HG02759 (cell line): ENCODE measurements at regions not wholly inside any gene's neighbourhood (a gene's known extent, or its start where the extent isn't known, plus 50 kb on each side); places are given as distances from the start of the nearest gene placed in this dataset.
"Not testable (repeated sequence)": the region's sequence is repeated elsewhere in the genome, so short reads cannot be mapped to it uniquely, and the experiment has no call there.

Experiments used
- ATAC-seq: cut with Tn5 transposase; IDR thresholded peaks from one replicate; pipeline ENCODE4 v1.9.1; 2021; ENCODE audit warnings: mild to moderate bottlenecking, moderate library complexity; ENCODE audit not compliant: unreplicated experiment

GRCh38 chr18:10135302-10135926 lies 221.6 kb downstream of the VAPA start:
- no peak for ATAC-seq

- ATAC-seq = no peak
Observed at GRCh38 chr18:10138719-10139118, 224.9 kb downstream of the VAPA start.

DNA sequence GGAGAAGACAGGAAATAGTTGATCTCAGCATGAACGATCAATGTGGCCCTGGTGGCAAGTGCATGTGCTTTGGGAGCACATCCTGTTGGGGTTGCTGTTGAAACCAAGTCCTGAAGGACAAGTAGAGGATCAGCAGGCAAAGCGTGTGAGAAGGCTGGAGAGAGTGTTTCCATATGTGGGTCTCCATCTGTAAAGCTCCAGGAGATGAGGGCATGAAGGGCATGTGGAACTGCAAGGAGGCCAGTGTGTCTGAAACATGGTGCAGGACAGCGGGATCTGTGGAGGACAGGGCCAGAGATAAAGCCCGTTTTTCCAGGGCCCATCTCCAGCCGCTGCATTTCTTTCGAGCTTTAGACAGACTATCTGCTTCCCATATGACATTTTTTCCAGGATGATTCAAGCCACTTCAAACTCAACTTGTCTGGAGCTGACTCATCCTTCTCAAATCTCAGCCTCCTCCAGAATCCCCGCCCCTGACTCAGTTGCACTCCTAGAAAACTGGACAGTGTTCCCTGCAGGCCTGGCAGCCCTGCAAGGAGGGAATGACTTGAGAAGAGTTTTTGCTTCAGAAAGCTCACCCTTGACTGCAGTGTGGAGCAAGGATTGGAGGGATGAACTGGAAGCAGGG lies 226.1 kb downstream of the VAPA start:
- no peak for ATAC-seq

DNA sequence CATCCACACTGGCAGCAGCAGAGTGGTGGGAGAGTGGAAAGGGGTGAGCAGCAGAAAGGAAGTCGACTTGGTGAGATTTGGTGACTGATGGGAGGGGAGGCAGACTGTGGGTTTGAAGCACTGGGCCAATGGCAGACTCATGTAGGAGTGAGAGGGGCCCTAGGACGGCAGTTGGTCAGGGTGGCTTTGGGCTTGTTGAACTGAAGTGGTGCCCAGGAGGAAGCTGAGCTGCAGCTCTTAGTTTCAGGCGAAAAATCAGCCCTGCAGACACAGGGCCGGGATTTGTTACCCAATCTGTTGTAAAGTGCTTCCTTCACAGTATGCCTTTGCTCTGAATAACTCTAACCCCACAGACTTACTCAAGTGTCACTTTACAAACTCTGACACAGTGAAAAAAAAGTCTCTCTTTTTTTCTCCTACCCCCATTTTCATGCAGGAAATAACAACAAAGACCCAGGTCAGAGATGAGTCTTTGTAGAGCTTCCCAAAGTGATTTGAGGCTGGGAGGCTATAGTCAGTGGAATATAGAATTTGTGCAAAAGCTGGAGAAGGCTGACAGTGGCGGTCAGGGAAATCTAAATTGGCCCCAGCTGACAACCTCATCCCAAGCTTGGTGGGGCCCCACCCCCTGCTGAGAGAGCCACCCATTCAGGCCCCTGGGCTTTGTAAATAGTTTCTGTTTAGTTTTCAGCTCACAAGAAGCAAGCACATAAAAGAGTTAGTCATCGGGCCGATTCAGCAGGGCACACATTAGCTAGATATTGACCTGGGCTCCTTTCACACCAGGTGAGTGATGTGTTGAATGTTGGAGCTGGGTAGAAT lies 226.9 kb downstream of the VAPA start:
- ATAC-seq = no peak

GRCh38 chr18:10141559-10141958 lies 227.7 kb downstream of the VAPA start:
- no peak for ATAC-seq

GRCh38 chr18:10142056-10142455 lies 228.2 kb downstream of the VAPA start:
- no peak for ATAC-seq

DNA sequence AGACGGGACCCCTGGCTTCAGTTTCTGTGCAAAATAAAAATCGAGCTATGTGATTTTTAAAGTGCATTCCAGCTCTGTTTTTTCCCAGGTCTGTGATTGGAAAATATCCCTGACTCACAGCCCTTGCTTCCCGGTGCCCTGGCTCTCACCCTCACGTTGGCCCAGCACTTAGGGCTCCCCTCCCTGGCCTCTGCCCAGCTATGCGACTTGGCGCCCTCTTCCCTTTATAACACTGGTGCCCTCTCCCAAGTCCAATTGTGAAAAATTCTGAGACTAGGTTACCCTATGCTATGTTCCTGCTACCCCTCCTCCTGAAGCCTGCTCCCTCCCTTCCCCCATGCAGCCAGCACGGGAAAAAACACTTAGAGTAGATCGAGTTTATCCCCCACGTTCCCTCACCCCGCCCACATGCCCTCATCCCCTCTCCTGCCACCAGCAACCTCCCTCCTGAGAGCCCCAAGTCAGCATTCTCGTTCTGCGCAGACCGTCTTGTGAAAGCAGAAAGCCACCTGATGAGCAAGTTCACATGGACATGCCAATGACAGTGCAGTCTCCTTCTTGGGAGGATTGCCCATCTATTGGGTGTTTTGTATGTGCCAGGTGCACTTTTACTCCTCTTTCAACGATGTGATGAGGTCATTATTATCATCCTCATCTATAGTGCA lies 228.8 kb downstream of the VAPA start:
- no peak for ATAC-seq

DNA sequence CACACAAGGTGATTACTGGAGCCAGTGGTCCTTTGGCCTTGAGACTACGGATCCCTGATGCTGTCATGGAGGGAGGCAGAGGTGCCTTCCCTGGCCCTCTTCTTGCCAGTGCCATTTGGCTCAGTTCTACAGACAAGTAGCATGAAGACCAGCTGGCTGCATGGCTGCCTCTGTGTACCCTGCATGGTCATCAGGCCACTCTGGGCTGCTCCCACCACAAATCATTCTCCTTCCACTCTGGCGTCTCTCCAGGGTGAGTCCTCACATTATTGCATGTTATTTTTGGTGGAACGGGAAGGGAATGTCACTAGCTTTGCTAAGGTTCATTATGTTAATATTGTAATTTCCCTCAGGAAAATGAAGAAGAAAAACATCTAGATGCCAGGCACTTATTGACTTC lies 229.8 kb downstream of the VAPA start:
- ATAC-seq = no peak

DNA sequence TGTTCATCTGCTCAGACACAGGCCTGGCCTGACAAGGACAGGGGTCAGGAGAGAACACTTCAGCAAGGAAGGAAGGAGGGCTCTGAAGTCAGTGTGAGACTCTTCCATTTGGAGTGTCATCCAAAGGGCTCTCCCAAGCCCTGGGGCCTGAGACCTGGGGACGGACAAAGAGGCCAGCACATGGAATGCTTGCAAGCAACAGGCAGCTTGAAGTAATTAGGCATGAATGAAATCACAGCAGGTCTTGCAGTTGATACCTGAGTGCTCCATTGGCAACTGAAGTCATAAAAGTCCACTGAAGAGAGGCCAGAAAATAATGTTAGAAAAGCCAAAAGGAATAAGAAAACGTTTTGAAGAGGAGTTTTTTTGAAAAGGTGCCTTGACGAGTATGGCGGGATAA lies 231.7 kb downstream of the VAPA start:
- no peak for ATAC-seq

- no peak for ATAC-seq
Observed at GRCh38 chr18:10147226-10147625, 233.4 kb downstream of the VAPA start.

GRCh38 chr18:10147752-10148151 lies 233.9 kb downstream of the VAPA start:
- ATAC-seq = no peak

- no peak for ATAC-seq
Observed at GRCh38 chr18:10148189-10148929, 234.5 kb downstream of the VAPA start.

DNA sequence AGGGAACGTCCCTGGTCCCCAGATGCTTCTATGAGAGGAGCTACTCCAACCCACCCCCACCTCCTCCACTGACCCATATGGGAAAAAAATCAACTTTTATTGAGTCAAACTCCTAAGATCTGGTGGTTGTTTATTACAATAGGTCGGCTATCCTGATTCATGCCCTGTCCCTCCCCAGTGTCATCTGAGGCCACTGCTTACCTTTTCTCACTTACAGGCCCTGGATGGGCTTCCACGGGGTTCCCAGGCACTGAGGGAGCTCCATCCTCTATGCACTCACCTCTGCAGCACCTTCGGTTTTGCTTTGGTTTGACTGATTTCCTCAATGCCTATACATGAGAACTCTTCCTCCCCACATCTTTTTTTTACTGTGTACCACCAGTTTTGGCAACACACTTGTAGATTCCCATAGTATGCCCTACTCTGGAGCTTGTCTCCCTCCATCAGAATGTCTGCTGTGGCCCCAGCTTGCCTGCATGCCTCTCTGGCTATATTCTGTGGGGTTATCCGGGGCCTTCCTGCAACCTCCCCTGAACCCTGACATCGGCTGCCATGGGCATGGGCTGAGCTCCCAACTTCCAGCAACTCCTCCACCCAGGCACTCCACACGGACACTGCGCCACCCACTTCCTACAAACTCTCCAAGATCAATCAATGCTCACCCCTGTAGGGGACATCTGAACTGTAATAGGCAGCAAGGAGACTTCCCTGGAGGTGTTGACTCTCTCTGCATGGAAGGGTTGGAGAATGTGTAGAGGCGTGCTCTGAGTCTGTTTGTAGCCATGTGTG lies 236.1 kb downstream of the VAPA start:
- no peak for ATAC-seq

- not testable (repeated sequence) for ATAC-seq
Observed at GRCh38 chr18:10150576-10150975, 236.8 kb downstream of the VAPA start.

DNA sequence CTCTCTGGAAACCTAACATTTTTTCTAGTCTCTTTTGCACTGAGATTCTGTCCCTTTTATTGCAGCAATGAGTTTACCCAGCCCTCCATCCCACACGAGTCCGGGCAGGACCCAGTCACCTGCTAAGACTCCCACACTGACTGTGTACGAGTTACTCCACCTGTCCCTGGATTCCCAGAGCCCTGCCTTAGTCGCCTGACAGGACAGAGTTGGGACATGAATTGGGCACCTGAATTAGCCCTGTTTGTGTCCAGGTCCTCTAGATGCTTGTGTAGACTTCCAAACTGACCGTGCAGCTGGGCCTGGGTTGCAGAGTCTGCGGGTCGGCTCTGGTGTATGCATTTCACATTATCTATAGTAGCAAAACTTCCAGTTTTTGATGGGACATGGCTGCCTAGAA lies 238.7 kb downstream of the VAPA start:
- ATAC-seq = no peak

DNA sequence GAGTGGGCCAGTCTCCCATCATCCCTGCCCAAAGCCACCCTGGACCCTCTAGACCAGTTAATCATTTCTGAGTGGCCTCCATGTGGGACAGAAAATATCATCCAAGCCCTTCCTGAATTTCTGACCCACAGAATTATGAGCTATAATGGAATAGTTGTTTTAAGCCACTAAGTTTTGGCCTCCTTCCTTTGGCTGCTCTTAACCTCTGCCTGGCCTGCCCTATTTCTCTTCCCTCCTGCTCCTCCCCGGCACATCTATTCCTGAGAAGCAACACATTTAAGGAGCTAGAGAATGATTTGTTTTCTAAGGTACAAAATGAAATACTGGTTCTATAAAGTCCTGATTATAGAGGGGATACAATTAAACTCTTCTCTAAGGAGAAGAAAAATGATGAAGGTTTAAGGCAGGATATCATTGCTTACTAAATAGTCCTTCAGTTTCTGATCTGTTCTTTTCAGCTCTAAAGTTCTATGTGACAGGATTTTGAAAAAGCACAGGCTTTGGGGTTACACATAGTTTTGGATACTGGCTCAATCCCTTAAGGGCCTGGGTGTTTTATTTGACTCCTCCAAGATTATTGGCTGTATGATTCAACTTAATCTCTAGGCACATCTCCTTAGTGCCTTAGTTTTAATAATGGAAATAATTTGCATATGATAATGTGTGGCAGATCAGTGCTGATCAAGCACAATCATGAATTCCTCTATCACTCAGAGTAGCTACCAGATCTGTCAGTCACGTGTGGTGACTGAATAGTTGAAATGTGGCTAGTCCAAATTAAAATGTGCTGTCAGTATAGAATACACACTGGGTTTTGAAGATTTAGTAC lies 240.3 kb downstream of the VAPA start:
- no peak for ATAC-seq

- no peak for ATAC-seq
Observed at GRCh38 chr18:10157706-10158105, 243.9 kb downstream of the VAPA start.

- no peak for ATAC-seq
Observed at GRCh38 chr18:10160251-10160650, 246.4 kb downstream of the VAPA start.

DNA sequence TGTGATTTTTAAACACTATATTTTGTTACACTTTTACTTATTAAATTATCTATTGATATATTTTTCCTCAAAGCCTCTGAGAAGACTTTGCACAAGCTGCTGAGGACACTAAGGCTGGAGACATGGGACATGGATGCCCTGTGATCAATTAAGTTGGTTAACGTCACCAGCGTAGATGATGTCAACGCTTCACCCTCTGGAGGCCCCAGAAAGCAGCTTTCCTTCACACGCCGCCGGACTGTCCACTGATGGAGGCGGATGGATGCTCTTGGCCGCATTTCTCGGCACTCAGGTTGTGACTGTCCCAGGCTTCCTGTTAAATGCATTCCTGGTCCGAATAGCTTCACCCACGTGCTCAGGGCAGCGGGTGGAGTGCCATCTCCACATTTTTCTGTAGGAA lies 247.5 kb downstream of the VAPA start:
- ATAC-seq = no peak
